ENCODE measurements at regions not wholly inside any gene's neighbourhood (a gene's known extent, or its start where the extent isn't known, plus 50 kb on each side); places are given as distances from the start of the nearest gene placed in this dataset.

GRCh38 chr1:195562074-195562473 is 1046.2 kb downstream of the KCNT2 start:
- H3K4me3 ChIP-seq: no peak overlapping the region
- H3K36me3 ChIP-seq: no peaks in the 10 kb centered on the region
- H3K27ac ChIP-seq: no peak overlapping the region
- DNase-seq (no peak), ATAC-seq (no peak)
- TF ChIP-seq, protein P1, sequence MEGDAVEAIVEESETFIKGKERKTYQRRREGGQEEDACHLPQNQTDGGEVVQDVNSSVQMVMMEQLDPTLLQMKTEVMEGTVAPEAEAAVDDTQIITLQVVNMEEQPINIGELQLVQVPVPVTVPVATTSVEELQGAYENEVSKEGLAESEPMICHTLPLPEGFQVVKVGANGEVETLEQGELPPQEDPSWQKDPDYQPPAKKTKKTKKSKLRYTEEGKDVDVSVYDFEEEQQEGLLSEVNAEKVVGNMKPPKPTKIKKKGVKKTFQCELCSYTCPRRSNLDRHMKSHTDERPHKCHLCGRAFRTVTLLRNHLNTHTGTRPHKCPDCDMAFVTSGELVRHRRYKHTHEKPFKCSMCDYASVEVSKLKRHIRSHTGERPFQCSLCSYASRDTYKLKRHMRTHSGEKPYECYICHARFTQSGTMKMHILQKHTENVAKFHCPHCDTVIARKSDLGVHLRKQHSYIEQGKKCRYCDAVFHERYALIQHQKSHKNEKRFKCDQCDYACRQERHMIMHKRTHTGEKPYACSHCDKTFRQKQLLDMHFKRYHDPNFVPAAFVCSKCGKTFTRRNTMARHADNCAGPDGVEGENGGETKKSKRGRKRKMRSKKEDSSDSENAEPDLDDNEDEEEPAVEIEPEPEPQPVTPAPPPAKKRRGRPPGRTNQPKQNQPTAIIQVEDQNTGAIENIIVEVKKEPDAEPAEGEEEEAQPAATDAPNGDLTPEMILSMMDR (IDR thresholded peaks at IDR 0.05): no peak
- no peaks in the 10 kb centered on the region for H3K27me3 ChIP-seq
- intact Hi-C loops (cut with DNase I): no loop called here
- no peaks in the 10 kb centered on the region for H3K4me1 ChIP-seq
- peaks cover 0 to 2% of the 10 kb centered on the region in 2 donors for H3K9me3 ChIP-seq

DNA sequence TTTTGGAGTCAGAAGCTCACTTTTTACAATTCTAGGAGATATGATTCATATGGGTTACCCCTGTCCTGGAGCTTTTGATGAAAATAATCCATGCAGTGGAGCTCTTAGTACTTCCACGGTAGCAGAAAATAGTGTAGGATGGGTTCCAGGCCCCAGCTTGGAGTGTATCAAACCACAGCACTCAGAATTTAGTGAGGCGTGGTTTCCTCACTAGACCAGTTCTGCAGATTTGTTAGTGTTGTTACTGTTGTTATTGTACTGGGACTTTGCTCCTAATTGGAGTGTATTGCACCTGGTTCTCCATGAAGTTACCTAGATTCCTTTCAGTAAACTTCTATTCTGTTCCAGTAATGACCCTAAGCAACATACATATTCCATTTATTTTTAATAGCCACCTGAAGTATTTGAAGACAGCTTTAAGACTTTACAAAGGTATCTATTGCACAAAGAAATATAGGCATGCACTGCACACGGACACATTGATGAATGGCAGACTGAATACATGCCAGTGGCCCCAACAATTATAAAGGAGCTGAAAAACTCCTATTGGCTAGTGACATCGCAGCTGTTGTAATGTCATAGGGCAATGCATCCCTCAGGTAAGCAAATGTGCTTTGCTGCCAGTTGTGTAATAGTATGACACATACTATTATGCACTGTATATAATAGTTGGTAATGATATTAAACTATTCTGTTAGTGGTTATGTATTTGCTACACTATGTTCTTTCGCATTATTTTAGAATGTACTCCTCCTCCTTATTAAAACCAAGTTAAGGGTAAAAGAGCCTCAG is 1058.0 kb downstream of the KCNT2 start:
- Histone ChIP-seq H3K27ac (no peak overlapping the region), H3K9me3 (peaks cover 0 to 4% of the 10 kb centered on the region in 2 donors), H3K36me3 (no peaks in the 10 kb centered on the region), H3K4me1 (no peaks in the 10 kb centered on the region), H3K27me3 (no peaks in the 10 kb centered on the region), H3K4me3 (no peak overlapping the region)
- no peak for ATAC-seq
- TF ChIP-seq, protein P1 (IDR thresholded peaks at IDR 0.05): no peak
- DNase-seq: no peak
- intact Hi-C loops (cut with DNase I): no loop called here

GRCh38 chr1:195530961-195531360 is 1077.3 kb downstream of the KCNT2 start:
- no peak for ATAC-seq
- H3K4me1 ChIP-seq: no peaks in the 10 kb centered on the region
- H3K27ac ChIP-seq: no peak overlapping the region
- no peaks in the 10 kb centered on the region for H3K27me3 ChIP-seq
- H3K9me3 ChIP-seq: no peaks in the 10 kb centered on the region
- no peaks in the 10 kb centered on the region for H3K36me3 ChIP-seq
- no peak for DNase-seq
- TF ChIP-seq, protein P1 (IDR thresholded peaks at IDR 0.05): no peak
- intact Hi-C loops (cut with DNase I): no loop called here
- H3K4me3 ChIP-seq: no peak overlapping the region

GRCh38 chr1:195529881-195530280 is 1078.4 kb downstream of the KCNT2 start:
- H3K4me1 ChIP-seq: no peaks in the 10 kb centered on the region
- no peak for DNase-seq
- no peaks in the 10 kb centered on the region for H3K27me3 ChIP-seq
- H3K36me3 ChIP-seq: no peaks in the 10 kb centered on the region
- ATAC-seq: no peak
- intact Hi-C loops (cut with DNase I): no loop called here
- TF ChIP-seq, protein P1 (IDR thresholded peaks at IDR 0.05): no peak
- no peak overlapping the region for H3K27ac ChIP-seq
- peaks cover 0 to 3% of the 10 kb centered on the region in 2 donors for H3K9me3 ChIP-seq
- H3K4me3 ChIP-seq: no peak overlapping the region

- TF ChIP-seq, protein P1 (IDR thresholded peaks at IDR 0.05): no peak
- intact Hi-C loops (cut with DNase I): no loop called here
- ATAC-seq: no peak
Observed at GRCh38 chr1:195520757-195521156, 1087.5 kb downstream of the KCNT2 start.

More at GRCh38 chr1:195520757-195521156, 1087.5 kb downstream of the KCNT2 start:
- H3K27me3 ChIP-seq: no peaks in the 10 kb centered on the region
- peaks cover 0 to 20% of the 10 kb centered on the region in 2 donors for H3K9me3 ChIP-seq
- no peaks in the 10 kb centered on the region for H3K4me1 ChIP-seq
- H3K36me3 ChIP-seq: no peaks in the 10 kb centered on the region
- H3K4me3 ChIP-seq: no peak overlapping the region
- H3K27ac ChIP-seq: no peak overlapping the region
- no peak for DNase-seq

All from left lung (tissue), 4 donors.